ENCODE measurements at regions not wholly inside any gene's neighbourhood (a gene's known extent, or its start where the extent isn't known, plus 50 kb on each side); places are given as distances from the start of the nearest gene placed in this dataset.

DNA sequence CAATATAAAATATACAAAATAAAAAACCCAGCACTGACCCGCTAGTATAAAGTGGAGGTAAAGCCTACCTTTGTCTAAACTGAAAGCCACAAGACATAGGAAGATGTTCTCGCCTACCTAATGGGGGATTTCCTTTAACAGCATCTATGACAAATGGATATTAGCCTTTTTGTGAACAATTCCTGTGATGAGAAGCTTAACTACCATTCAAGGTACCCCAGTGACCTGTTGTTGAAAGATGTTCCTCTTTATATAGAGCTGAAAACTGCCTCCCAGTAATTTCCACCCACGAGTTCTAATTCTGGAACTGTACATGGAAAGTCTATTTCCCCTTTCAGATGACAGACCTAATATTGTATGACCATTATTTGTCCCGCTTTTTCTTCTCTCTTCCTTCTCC, 109.8 kb upstream of the RASGRP1 start:
- no peak for FAIRE-seq
- no peak for TF ChIP-seq CTCF (IDR thresholded peaks at IDR 0.05; ENCODE audit: insufficient read depth, missing control alignments)
- no peak for DNase-seq (ENCODE audit: insufficient read length, low spot score)

DNA sequence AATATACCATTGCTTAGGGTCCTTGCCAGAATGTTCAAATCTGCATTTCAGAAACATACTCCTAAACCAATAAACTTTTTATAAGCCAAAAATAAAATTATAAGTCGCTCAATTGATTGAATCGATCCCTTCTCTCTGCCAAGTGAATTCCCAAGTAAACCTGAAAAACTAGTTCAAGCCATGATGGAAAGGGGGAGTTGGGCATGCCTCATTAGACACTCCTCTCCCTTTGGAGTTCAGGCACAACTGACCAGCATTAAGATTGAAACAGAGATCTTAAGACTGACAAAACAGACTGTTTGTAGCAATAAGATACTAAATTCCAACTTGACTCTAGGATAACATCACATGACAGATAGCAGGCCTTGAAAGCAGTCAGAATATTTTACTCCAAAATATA, 113.7 kb upstream of the RASGRP1 start:
- no peak for DNase-seq (ENCODE audit: insufficient read length, low spot score)
- no peak for TF ChIP-seq CTCF (IDR thresholded peaks at IDR 0.05; ENCODE audit: insufficient read depth, missing control alignments)
- FAIRE-seq, result no peak

DNA sequence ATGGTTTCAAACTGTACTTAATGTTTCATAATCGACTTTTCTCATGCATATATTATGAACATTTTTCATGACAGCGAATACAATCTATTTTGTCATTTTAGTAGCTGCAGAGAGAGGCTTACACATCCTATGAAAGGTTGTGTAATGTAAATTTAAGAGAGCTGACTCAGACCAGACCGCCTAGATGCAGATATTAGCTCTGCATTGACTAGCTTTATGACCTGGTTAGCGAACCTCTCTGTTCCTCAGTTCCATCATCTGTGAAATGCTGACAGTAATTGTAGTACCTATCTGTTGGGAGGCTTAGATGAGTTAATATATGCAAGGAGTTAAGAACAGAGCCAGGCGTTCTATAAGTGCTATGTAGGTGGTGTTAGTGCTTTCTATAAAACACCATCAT, 116.2 kb upstream of the RASGRP1 start:
- no peak for FAIRE-seq
- no peak for TF ChIP-seq CTCF (IDR thresholded peaks at IDR 0.05; ENCODE audit: insufficient read depth, missing control alignments)

DNA sequence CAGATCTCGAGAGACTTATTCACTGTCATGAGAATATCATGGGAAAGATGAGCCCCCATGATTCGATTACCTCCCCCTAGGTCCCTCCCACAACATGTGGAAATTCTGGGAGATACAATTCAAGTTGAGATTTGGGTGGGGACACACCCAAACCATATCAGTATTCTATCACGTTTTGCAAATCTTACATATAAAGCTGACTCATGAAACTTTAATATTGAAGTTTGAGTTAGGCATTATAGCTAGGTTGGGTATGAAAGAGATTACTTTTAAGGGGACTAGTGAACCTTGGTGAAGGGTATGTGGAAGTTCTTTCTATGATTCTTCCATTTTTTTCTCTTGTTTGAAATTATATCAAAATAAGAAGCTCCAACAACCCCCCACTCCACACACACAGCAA, 117.7 kb upstream of the RASGRP1 start:
- no peak for FAIRE-seq
- no peak for TF ChIP-seq CTCF (IDR thresholded peaks at IDR 0.05; ENCODE audit: insufficient read depth, missing control alignments)
- DNase-seq (ENCODE audit: insufficient read length, low spot score), result no peak

More for the DNA sequence above, 116.2 kb upstream of the RASGRP1 start:
- no peak for DNase-seq (ENCODE audit: insufficient read length, low spot score)

GRCh38 chr15:38682861-38683260, 118.2 kb upstream of the RASGRP1 start:
- no peak for DNase-seq (ENCODE audit: insufficient read length, low spot score)
- TF ChIP-seq CTCF (IDR thresholded peaks at IDR 0.05; ENCODE audit: insufficient read depth, missing control alignments), result no peak
- no peak for FAIRE-seq

- DNase-seq (ENCODE audit: insufficient read length, low spot score) (no peak), FAIRE-seq (no peak)
- TF ChIP-seq CTCF (IDR thresholded peaks at IDR 0.05; ENCODE audit: insufficient read depth, missing control alignments), result peak; percentile 93
Observed at GRCh38 chr15:38683382-38684242, 119.0 kb upstream of the RASGRP1 start.

DNA sequence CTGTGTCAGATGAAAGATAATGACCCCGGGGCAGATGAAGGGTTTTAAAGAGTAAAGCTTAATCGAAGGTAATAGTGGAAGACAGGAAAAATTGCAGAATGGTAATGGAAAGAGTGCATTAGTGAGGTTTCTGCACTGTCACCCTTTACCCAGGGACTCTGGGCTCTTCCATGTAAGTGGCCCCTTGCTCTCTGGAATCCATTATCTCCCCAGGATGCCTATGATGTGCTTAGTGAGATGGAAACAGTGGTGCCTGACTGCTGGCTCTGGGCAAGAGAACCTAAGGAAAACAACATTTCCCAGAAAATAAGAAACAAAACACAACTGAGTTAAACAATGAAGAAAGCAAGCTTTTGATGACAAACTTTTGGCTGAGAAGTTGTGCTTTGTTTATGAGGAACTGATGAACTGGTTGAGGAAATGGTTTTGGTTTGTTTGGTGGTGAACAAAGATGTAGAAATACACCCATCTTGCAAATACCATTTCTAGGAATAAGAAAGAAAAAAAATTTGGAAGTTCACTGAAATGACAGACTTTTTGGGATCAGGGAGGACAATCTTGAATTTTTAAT, 119.9 kb upstream of the RASGRP1 start:
- TF ChIP-seq CTCF (IDR thresholded peaks at IDR 0.05; ENCODE audit: insufficient read depth, missing control alignments), result no peak
- FAIRE-seq (no peak), DNase-seq (ENCODE audit: insufficient read length, low spot score) (no peak)

Data from D721Med (cell line).